GM21381 (cell line): ENCODE measurements at regions not wholly inside any gene's neighbourhood (a gene's known extent, or its start where the extent isn't known, plus 50 kb on each side); places are given as distances from the start of the nearest gene placed in this dataset.

Experiments used
- ATAC-seq: cut with Tn5 transposase; IDR thresholded peaks from one replicate; pipeline ENCODE4 v1.9.1; 2021; ENCODE audit warnings: mild to moderate bottlenecking, moderate library complexity; ENCODE audit not compliant: unreplicated experiment

DNA sequence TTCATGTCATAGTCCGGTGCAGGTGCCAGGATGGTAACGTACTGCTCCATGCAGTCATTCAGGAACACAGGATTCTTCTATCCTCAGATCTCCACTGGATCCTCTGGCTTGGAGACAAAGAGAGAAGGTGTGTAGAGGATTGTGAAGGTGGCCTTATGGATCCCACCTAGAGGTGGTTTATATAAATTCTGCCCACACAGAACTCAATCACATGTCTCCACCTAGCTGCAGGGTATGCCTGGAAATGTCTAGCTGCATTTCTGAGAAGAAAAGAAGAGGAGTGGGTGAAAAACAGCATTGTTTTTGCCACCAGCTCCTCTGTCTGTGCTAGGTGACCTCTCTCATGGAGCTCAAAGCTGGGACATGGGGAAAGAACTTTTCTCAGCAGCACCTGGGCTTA is 478.7 kb downstream of the PDCD6IP start:
- ATAC-seq, result no peak

DNA sequence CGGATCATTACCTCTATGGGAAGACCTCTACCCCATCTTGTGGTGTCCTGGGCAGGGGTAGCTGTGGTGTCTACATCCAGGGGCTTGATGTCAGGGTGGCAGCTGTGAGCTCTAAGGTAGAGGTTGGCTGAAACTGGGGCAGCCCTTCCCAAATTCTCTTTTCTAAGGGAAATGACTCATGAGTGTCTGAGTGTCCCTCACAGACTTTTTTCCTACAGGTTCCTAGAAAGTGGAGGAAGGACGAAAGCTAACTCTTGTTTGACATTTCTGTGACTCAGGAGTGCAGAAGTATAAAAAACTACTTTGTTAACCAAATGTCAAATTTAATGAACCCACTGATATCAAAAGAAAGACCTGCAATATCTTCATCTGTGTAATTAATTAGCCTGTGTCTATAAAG is 481.5 kb downstream of the PDCD6IP start:
- no peak for ATAC-seq

DNA sequence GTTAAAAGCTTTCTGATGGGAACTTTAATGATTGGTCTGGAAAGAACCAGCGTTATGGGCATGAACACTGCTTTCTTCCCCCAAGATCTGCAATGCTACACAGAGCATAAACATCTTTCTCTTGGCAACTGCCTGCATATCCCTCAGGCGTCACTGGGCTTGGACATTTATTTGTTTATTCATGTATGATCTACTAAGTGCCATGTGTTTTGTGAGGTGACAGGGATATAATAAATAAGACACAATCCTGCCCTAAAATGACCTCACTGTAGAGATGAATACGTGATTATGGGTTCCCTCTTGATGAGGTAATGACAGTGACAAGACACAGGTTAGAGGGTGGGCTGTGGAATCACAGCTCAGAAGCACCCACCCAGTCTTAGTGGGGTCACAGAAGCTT is 485.3 kb downstream of the PDCD6IP start:
- no peak for ATAC-seq

DNA sequence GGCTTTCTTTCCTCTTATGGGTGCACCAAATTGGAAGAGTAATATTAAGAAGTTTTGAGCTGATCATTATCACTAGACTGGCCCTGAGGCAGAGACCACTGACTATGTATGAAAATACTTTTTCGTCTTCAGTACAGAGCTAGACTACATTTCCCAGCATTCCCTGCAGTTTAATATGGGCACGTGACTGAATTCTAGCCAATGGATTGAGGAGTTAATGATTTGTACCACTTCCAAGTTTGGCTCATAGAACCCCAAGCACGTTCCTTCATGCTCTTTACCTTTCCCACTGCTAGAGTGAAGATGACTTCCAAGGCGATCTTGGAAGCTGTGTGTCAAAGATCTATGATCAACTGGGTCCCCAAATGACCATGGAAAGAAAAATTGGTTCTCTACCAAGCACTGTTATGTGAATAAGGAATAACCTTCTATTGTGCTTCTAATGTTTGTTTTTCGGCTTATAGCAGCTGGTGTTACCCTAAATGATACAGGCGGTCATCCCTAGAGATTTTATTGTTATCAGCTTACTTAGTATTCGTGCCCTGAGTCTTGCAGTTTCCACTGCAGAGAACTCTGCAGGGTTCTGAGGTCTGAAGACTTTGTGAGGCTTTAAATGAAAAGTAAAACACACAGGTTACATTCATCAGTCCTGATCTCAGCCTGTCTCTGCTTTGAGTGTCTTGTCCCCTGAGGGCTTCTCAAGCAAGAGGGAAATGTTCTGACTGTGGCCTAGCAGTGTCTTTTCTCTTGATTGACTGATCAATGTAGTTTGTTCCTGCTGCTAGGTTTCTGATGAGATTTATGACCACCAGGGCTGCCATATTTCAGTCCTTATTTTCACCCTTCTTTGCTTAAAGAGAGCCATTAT is 486.8 kb downstream of the PDCD6IP start:
- ATAC-seq, result no peak

DNA sequence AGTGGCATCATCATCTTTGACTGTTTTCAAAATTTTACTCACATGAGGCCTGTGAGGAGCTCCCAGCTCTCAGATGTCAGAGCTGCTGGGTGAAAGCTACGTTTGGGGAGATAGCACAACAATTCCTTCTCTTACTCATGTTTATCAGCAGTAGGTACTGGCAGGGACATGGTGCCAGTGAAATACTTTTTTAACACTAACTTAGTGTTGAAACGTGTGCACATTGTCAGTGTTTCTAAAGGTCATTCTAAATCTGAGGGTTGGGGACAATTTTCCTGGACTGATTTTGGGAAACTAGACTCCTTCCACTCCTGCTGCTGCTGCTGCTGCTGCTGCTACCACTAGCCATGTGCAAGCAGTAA is 487.4 kb downstream of the PDCD6IP start:
- ATAC-seq, result no peak

DNA sequence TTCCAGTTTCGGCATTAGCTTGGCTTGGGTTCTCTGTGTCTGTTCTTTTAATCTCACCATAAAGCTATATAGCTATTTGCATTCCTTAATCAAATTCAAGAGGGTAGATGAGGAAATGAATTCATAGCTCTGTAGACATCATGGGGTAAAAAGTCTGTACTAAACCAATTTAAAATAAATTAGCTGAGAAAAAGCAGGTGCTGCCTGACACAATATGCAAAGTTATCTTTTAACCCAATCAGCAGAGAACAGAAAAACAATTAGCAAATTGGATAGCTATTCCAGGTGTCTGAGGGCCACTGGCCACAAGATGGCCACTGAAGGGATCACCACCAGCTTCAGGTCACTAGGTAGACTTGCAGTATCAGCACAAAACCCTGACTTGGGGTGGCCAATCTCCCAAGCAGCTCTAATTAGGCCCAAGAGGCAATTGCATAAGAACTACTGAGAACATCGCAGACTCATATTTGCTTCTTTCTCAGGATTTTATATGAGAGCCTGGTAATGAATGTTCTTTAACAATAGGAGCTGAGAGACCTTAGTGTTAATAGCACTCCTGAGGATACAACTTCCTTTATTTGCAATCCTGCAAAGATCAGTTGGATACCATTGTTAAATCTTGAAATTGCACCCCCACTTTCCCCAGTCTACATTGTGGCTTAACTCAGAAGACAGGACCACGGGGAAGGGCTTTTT is 494.3 kb downstream of the PDCD6IP start:
- no peak for ATAC-seq

DNA sequence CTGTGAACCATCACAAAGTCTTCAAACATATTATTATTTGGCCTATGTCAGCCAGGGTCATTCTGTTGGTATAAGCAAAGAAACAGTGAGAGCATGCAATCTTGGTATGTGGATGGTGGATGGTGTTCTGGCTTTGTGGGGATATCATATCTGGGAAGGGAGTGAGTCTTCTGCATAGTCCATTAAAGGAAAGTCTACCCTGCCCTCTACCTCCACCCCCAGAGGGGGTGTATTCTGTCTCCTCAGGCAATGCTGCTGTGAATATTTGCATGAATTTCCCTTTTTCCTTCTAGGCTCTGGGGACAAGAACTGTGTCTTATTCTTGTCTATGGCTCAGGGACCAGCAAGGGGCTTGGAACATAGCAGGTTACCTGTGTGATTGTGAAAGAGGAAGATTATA is 495.8 kb downstream of the PDCD6IP start:
- no peak for ATAC-seq

DNA sequence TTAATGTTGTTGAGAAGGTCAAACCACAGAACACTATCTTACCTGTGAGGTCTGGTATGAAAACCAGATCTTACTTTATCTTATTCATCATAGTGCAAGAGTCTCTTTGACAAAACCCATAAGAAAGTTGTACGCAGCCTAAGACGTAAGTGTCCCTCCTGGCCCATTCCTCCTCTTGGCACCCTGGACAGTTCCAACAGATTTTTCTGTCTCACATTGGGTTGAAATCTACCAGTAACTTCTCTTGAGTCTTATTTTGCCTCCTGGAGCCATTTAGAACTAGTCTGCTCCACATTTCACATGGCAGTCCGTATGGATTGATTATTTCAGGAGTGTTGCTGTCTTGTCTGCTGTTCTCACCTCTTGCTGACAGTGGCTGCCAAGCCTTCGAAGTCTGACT is 498.4 kb downstream of the PDCD6IP start:
- no peak for ATAC-seq

DNA sequence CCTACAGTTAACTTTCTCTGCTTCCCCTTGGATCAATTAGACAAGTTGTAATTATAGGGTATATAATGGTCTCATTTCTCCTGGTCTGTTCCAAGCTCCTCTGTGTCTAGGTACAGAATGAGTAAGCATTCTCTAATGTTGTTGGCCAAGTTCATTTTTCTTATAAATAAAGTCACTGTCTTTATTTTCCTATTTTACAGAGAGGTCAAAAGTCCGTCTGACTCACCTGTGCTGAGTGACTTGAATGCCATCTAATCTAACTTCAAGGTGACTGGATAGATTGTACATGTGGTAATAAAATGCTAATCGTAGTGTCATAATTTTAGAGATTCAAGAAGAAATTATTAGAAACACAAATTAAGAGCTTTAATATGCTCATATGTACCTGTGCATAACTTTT is 500.2 kb downstream of the PDCD6IP start:
- no peak for ATAC-seq

DNA sequence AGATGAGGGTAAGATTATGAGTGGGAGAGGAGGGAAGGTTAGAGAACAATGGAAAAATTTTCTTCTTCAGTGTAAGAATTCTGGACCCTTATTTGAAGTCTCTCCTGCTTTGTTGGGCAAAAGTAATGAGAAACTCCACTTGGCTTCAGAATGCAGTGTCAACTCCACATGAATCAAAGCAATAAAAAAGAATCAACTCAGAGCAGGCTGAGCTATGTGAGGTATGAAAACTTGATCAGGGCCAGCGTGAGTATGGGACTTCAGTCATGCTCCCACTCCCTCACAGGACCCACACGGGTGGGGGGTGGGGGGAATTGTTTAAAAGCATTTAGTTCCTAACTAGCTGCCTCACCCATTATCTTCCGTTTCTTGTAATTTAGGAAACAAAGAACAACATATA is 502.2 kb downstream of the PDCD6IP start:
- no peak for ATAC-seq

DNA sequence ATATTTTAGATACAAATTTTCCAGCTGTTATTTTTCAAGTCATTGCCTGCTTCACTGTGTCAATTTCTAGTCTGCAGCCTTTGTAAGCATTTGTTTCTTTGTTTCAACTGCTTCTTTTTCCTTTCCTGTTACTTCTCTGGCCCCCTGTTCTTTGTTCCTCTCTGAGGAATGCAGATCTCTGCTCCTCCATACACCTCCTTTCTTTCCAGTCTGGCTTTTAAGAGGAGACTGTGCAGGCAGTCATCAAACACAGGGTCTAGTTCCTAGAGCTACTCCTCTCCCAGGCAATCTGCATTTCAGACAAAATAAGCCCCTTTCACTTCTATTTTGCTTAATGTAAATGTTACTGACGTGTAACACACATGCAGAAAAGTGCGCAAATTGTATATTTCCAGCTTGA is 502.9 kb downstream of the PDCD6IP start:
- no peak for ATAC-seq

DNA sequence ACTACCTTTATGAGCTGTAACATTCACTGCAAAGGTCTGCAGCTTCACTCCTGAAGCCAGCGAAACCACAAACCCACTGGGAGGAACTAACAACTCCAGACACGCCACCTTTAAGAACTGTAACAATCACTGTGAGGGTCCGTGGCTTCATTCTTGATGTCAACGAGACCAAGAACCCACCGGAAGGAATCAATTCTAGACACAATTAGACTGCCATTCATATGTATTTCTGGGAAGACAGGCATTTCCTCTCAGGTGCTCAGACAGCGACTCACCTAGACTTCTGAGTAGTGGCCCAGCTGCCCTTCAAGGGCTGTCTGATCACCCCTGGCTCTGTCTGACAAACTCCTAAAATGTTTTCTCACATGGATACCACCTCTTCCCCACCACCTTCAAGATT is 506.8 kb downstream of the PDCD6IP start:
- no peak for ATAC-seq

DNA sequence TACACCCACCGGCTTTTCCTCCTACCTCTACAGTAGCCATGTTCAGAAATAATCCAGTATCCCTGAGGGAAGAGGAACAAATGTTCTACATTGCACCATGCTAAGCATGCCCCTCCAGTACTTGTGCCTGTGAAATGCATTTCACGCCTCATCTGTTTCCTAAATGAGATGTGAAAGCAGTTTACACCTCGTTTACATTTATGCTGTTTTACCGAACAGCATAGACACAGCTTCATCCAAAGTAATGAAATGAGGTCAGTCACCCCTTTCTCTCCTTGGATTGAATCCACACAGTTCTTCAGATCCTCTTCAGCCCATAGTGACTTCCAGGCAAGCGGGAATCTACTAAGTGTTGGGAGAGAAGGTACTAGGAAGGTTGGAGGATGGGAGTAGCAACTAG is 514.3 kb downstream of the PDCD6IP start:
- no peak for ATAC-seq

DNA sequence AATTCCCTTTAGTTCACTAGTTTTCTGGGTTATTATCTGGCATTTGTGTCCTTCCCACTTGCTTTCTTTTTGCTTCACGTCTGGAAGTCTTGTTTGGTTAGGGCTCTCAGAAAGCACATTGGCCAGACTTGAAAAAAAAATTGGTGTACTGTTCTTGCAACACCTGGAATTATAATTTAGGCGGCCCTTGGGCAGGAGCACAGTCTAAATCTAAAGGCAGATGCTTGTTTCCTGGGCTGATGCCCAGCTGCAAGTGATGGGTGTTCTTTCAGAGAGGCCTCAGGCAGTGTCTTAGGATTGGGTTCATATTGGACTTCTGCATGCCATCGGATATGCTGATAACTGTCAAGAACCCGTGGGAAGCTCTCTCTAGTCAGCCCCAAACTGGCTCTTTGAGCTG is 521.5 kb downstream of the PDCD6IP start:
- ATAC-seq, result no peak

DNA sequence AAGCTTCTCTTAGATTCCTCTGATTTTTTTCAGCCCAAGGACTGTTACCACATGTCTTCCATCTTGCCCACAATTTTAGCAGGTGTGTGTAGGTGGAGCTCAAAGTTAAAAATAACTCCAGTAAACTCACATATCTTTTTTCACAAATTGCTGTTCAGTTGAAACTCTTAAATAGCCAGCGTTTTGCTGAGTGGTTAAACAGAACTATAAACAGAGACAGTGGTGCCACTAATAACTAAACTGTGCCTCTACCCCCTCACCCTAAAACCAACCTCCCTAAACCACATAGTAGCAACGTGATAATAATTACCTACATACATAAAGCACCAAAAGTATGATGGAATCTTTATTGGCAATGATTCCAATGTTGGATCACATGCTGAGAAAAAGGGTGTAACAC is 525.1 kb downstream of the PDCD6IP start:
- ATAC-seq, result peak; percentile 69

DNA sequence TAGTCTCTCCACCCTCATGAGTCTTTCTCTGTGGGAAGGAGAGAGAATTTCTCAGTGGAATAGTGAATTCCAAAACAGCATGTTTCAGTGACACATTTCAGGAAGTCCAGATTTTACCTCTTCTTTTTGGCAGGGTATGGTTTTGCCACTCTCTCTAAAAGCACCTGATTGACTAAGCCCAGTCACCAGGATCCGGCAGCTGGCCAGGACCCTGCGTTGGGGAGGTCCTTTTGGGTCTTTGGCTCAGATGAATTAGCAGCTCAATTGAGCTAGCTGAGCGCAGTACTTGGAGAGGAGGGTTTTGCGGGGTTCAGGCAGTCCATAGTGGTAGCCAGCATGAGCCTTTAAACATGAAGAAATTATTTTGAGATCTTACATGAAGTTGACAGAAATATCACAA is 548.2 kb downstream of the PDCD6IP start:
- no peak for ATAC-seq

DNA sequence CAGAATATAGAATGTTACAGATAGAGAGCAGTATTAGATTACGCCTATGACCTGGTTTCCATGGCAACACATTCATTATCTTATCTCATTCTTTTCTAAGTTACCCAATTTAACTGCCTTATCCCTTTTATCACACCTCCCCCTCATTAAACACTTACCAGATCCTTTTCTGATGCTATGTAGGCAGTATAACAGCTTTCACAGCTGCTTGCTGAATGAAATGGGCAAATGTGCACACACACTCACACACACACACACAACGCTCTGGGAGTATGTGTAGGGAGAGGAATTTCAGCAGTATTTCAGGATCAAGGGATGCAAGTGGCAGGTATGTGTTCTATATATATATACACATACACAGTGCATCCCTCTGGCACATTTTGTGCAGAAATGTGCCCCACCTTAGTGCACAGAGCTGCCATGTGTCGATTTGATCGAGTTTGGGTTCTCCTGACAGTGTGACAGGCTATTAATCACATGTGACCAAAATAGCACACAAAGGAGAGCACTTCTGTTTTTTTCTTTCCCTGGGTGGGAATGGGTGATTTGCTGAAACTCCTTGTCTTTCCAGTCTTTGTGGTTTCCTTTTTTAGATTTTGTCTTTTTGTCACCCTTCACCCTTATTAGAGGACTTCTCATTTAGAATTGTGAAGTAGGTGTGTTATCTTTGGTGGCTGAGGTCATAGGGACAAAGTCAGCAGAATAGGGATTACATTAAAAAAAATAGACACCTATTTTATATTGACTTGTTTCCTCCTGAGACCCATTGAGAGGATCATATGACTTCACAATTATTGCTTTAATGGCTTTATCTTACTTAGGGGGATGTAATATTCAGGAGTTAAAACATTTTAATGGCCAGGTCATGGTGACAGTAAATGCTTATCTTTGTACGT is 553.7 kb downstream of the PDCD6IP start:
- ATAC-seq, result no peak

DNA sequence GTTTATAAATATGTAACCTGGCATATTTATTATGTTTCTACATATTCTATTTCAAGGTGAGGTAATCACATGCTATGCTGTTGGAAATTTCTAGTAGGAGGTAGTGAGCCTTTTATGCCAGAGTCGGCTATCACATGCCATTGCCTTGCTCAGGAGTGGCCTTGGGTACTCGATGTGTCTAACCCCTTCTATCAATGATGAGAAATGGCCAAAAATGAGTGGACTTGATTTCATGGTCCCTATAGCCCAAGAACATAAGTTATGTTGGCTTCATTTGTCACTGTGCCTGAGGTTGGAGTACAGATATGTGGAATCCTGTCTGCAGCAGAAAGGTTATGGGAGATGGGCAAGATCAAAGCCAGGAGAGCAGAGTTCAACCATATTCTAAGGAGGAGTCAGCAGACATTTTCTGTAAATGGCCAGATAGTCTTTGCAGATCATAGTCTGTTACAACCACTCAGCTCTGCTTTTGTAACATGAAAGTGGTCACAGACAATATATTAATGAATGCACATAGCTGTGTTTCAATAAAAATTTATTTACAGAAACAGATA is 554.4 kb downstream of the PDCD6IP start:
- no peak for ATAC-seq

DNA sequence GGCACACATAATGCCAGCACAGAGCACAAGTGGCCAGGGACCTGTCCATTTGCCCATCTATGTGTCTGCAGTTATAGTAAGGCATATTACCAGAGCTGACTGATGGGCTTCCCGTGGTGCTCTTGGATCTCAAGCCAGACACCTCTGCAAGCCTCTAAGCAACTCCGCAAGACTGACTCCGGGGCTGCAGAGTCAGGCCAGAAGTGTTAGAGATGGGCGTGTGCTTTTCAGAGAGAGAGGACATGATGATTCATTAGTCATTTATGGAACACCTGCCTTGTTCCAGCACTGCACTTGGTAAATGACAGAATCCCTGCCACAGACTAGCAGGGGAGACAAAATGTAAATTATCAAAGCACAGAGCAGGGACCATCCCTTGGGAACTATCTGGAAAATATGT is 559.0 kb downstream of the PDCD6IP start:
- no peak for ATAC-seq

DNA sequence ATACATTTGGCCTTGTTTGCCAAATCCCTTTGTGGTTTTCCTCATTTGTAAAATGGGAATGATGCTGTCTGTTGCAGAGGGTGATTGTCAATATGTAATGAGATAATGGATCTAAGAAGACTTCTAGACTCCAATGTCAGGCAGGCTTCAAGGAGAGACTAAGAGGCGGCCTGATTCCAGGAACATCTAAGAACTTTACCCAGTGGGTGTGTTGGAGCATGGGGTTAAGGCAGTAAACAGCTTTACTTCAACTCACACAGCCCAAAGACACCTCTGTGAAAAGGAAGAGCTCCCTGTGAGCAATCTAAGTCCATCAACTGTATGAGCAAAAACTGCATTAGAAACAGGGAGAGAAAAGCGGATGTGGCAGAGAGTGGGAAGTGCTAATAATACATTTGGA is 560.6 kb downstream of the PDCD6IP start:
- ATAC-seq, result no peak

DNA sequence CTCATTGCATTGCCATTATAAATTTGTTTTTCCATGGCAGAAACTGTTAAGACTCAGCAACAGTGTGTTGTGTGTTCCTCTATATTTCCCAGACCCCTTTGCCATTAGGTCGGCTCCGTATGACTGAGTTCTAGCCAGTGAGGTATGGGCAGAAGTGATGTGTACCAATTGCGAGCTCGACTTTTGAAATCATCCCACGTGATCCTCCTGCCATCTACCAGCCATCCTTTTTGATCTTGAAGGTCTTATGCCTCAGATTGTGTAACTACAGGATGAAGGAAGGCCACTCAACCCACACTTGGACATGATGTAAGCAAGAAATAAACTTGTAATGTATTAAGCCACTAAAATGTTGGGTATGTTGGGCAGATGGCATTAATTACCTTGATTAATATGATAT is 562.3 kb downstream of the PDCD6IP start:
- ATAC-seq, result no peak
